ENCODE measurements at regions not wholly inside any gene's neighbourhood (a gene's known extent, or its start where the extent isn't known, plus 50 kb on each side); places are given as distances from the start of the nearest gene placed in this dataset.

DNA sequence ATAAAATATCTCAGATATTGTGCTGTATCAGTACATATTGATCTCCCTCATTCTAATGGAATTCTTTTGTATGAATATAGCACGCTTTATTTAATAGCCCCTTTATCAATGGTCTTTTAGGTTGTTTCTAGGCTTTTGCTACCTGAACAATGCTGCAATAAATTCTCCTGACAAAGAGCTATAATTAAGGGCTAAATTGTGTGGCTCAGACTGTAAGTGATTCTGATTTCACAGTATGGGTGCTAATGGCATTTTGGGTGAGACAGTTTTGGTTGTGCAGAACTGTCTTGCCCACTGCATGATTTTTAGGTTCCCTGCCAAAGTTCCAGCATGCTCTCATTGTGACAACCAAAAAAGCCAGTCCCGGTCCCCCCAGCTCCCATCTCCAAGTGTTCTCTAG, 363.2 kb downstream of the REEP3 start:
- Histone ChIP-seq H3K4me3 (ENCODE audit: low read depth, low read length) (no peak overlapping the region), H3K27me3 (ENCODE audit: control insufficient read depth, insufficient read depth, low read length) (no peaks in the 10 kb centered on the region), H3K36me3 (ENCODE audit: control insufficient read depth, insufficient read depth, low read length) (no peaks in the 10 kb centered on the region)
- TF ChIP-seq, protein P1, sequence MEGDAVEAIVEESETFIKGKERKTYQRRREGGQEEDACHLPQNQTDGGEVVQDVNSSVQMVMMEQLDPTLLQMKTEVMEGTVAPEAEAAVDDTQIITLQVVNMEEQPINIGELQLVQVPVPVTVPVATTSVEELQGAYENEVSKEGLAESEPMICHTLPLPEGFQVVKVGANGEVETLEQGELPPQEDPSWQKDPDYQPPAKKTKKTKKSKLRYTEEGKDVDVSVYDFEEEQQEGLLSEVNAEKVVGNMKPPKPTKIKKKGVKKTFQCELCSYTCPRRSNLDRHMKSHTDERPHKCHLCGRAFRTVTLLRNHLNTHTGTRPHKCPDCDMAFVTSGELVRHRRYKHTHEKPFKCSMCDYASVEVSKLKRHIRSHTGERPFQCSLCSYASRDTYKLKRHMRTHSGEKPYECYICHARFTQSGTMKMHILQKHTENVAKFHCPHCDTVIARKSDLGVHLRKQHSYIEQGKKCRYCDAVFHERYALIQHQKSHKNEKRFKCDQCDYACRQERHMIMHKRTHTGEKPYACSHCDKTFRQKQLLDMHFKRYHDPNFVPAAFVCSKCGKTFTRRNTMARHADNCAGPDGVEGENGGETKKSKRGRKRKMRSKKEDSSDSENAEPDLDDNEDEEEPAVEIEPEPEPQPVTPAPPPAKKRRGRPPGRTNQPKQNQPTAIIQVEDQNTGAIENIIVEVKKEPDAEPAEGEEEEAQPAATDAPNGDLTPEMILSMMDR (IDR thresholded peaks at IDR 0.05; ENCODE audit: insufficient read depth, low read length, severe bottlenecking): no peak
- DNase-seq (ENCODE audit: low read depth) (no peak), FAIRE-seq (no peak)

DNA sequence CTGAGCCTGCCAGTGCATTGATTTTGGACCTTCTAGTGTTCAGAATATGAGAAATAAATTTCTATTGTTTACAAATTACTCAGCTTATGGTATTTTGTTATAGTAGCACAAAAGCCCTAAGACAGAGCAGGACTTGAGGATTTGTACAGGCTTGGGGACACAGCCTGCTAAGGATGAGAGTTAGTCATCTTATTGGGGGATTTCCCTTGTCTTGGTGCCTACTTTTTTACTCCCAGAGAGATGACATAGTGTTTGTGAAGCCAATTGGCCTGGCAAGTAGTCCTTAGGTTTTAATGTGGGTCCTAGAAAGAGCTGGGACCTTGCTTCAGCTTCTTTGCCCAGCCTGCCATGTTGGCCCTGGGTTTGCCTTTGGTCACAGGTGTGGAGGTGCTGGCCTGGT, 364.0 kb downstream of the REEP3 start:
- H3K36me3 ChIP-seq (ENCODE audit: control insufficient read depth, insufficient read depth, low read length): no peaks in the 10 kb centered on the region
- TF ChIP-seq, protein P1 (IDR thresholded peaks at IDR 0.05; ENCODE audit: insufficient read depth, low read length, severe bottlenecking): no peak
- H3K27me3 ChIP-seq (ENCODE audit: control insufficient read depth, insufficient read depth, low read length): no peaks in the 10 kb centered on the region
- DNase-seq (ENCODE audit: low read depth) (peak; percentile 26), FAIRE-seq (no peak)
- no peak overlapping the region for H3K4me3 ChIP-seq (ENCODE audit: low read depth, low read length)

DNA sequence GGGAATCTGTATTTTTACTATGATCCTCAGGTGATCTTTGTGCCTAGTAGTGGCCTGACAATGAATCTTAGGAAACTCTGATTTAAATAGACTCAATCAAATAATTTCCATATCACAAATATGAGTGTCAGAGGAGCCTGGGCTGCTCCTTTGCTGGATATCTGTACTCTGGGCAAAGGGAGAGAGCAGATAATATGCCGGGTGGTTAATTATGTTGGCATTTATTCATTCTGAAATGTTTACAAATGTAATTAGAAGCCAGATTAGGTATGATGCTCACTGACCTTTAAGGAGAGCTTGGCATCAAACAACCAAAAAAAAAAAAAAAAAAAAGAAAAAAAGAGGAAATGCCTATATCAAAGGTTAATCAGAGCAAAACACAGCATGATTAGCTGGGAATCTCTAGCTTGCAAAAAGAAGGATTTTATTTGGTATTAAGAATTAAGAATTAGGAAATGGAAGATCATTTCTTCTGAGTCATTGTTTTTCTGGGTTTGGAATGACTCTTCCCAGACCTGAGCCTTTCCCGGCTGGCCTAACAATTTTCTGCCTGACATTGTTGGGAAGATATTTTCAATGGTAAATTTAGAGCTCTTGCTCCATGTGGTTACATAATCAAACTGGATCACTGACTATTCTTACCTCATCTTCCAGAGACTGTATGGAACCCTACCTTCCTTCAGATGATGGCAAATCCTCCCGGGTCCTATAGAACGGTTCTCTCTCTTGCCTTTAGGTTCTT, 365.3 kb downstream of the REEP3 start:
- Histone ChIP-seq H3K27me3 (ENCODE audit: control insufficient read depth, insufficient read depth, low read length) (no peaks in the 10 kb centered on the region), H3K36me3 (ENCODE audit: control insufficient read depth, insufficient read depth, low read length) (no peaks in the 10 kb centered on the region), H3K4me3 (ENCODE audit: low read depth, low read length) (no peak overlapping the region)
- TF ChIP-seq, protein P1 (IDR thresholded peaks at IDR 0.05; ENCODE audit: insufficient read depth, low read length, severe bottlenecking): no peak
- DNase-seq (ENCODE audit: low read depth) (no peak), FAIRE-seq (no peak)

DNA sequence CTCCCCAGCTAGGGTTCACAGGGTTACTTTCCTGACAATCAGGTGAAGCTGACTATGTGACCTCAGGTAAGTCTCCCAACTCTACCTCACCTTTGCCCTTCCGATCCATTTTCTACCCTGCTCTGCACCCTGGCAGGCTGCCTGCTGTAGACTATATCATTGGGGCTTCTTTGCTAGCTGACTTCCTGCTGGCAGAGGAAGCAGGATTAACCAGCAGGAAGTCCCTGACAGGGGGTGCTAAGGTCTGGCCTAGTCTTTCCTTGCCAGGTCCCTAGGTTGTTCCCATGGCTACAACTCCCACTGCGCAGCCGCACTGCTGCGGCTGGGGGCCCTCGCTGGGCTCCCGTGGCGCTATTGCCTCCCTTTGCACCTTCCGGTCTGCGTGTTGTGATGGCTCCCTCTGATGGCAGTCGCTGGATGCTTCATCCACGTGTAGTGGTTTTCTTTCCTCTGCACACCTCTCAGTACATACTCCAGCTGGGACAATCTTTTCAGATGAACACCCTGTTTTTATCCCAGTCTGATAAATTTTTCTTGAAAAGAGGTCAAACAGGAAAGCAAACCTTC, 365.9 kb downstream of the REEP3 start:
- TF ChIP-seq, protein P1 (IDR thresholded peaks at IDR 0.05; ENCODE audit: insufficient read depth, low read length, severe bottlenecking): no peak
- DNase-seq (ENCODE audit: low read depth) (no peak), FAIRE-seq (no peak)
- no peaks in the 10 kb centered on the region for H3K36me3 ChIP-seq (ENCODE audit: control insufficient read depth, insufficient read depth, low read length)
- no peak overlapping the region for H3K4me3 ChIP-seq (ENCODE audit: low read depth, low read length)
- H3K27me3 ChIP-seq (ENCODE audit: control insufficient read depth, insufficient read depth, low read length): no peaks in the 10 kb centered on the region

DNA sequence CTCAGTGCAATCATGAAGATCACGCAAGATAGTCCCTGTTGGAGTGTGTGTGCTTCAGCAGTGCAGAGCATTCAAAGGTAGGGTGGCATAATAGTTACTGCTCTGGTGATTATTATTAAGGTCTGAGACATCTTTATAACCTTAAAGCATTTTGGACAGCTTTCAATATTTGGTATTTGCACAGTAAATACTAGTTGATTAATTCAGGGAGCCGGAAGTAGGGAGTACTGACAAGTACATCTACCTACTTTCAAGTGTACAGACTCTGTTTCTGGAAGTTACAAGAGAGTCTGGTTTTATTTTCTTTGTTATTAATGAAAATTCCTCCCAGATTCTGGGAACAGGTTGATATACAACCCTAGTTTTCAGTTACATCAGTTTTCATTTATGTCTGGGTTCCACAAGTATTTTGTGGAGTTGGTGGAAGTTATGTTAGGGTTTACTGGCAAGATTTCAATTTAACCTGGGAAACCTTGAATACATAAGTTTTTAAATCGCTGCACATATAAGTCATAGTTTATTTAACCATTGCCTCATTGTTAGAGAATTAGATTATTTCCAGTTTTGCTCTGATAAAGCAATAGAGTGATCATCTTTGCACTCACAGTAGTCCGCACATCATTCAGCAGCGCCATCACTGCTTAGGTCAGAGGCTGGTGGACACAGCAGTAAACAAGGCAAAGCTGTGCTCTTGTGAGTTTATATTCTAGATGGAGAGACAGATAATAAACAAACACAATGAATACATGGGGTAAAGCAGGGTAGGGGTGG, 366.6 kb downstream of the REEP3 start:
- no peaks in the 10 kb centered on the region for H3K27me3 ChIP-seq (ENCODE audit: control insufficient read depth, insufficient read depth, low read length)
- H3K36me3 ChIP-seq (ENCODE audit: control insufficient read depth, insufficient read depth, low read length): no peaks in the 10 kb centered on the region
- FAIRE-seq (no peak), DNase-seq (ENCODE audit: low read depth) (no peak)
- no peak overlapping the region for H3K4me3 ChIP-seq (ENCODE audit: low read depth, low read length)
- TF ChIP-seq, protein P1 (IDR thresholded peaks at IDR 0.05; ENCODE audit: insufficient read depth, low read length, severe bottlenecking): no peak

Measured in bronchial epithelial cell (primary cell).